ENCODE measurements at regions not wholly inside any gene's neighbourhood (a gene's known extent, or its start where the extent isn't known, plus 50 kb on each side); places are given as distances from the start of the nearest gene placed in this dataset.

- Histone ChIP-seq H3K4ac (ENCODE audit: low read depth, low read length) (no peak overlapping the region), H2BK5ac (ENCODE audit: low read depth, low read length, poor library complexity, severe bottlenecking) (no peak overlapping the region), H2AK5ac (ENCODE audit: low read depth, low read length) (no peak overlapping the region), H4K5ac (ENCODE audit: low read depth, low read length) (no peak overlapping the region; the same call in 1 of the 2 replicates), H3K27me3 (ENCODE audit: control insufficient read depth, insufficient read depth, low read length) (no peaks in the 10 kb centered on the region), H2BK15ac (ENCODE audit: low read depth, low read length) (no peak overlapping the region), H3K27ac (ENCODE audit: insufficient read depth, low read length) (no peak overlapping the region), H3K79me1 (ENCODE audit: low read depth in 1 of 2, low read length in 2 of 2) (no peaks in the 10 kb centered on the region), H4K91ac (ENCODE audit: insufficient read depth, low read depth, low read length) (no peak overlapping the region), H2AFZ (replicated peaks; ENCODE audit: low read length, poor library complexity) (no peak overlapping the region), H4K20me1 (ENCODE audit: insufficient read depth, low read length) (no peaks in the 10 kb centered on the region), H3K4me3 (ENCODE audit: insufficient read depth, low read depth, low read length) (no peak overlapping the region), H3K9ac (ENCODE audit: low read depth, low read length) (no peak overlapping the region), H3K4me2 (ENCODE audit: low read depth, low read length) (no peak overlapping the region), H3K4me1 (ENCODE audit: control insufficient read depth, insufficient read depth, low read length) (peaks cover 9% of the 10 kb centered on the region), H2BK20ac (ENCODE audit: low read depth, low read length) (no peak overlapping the region), H2AK9ac (replicated peaks; ENCODE audit: low read depth, low read length, poor library complexity) (no peak overlapping the region), H2BK120ac (ENCODE audit: low read depth, low read length) (no peak overlapping the region), H3K14ac (replicated peaks; ENCODE audit: low read depth, low read length) (no peak overlapping the region), H3K9me3 (ENCODE audit: control insufficient read depth, insufficient read depth, low read length) (no peaks in the 10 kb centered on the region), H4K8ac (ENCODE audit: low read depth in 2 of 2, low read length in 2 of 2) (no peak overlapping the region), H3K9me1 (ENCODE audit: insufficient read depth, low read length) (no peaks in the 10 kb centered on the region), H3K36me3 (ENCODE audit: control insufficient read depth, insufficient read depth, low read length) (no peaks in the 10 kb centered on the region), H3K23ac (ENCODE audit: low read depth, low read length) (no peak overlapping the region), H3K56ac (ENCODE audit: extremely low read depth, insufficient read depth, low read length) (no peak overlapping the region), H3K18ac (ENCODE audit: low read depth, low read length) (peak overlapping the region; percentile 60; the same call in 1 of the 2 replicates)
- POLR2A ChIA-PET (ENCODE audit: unreplicated experiment): no interaction called here
- ATAC-seq (ENCODE audit: low read depth) (no peak), DNase-seq (no peak)
- in situ Hi-C loops (cut with MboI; ENCODE audit: low sequenced_read_pairs): no loop called here
- BruUV-seq (replicated peaks): no TSS peak
- dilution Hi-C loops (cut with HindIII; ENCODE audit: low sequenced_read_pairs, unreplicated experiment): no loop called here
- intact Hi-C loops (cut with micrococcal nuclease): no loop called here
- CTCF ChIA-PET: interaction anchor here (1.3 kb wide), 1 partner anchor 124 kb away, joined by 4 read pairs; no protein-coding TSS in a partner anchor
- TF ChIP-seq CHD1 (IDR thresholded peaks at IDR 0.05; ENCODE audit: low read depth, low read length) (no peak), USF2 (IDR thresholded peaks at IDR 0.05; ENCODE audit: low read depth, low read length) (no peak), CEBPB (IDR thresholded peaks at IDR 0.05; ENCODE audit: low read depth, low read length) (no peak), BHLHE40 (IDR thresholded peaks at IDR 0.05; ENCODE audit: low read depth, low read length) (no peak), ELK1 (IDR thresholded peaks at IDR 0.05; ENCODE audit: borderline replicate concordance, low read depth, low read length) (no peak), RAD21 (IDR thresholded peaks at IDR 0.05; ENCODE audit: low read length) (no peak), RCOR1 (IDR thresholded peaks at IDR 0.05; ENCODE audit: insufficient replicate concordance, low read length) (no peak), MAFK (IDR thresholded peaks at IDR 0.05; ENCODE audit: low read depth, low read length) (no peak), RFX5 (IDR thresholded peaks at IDR 0.05; ENCODE audit: low read depth, low read length) (no peak)
Observed at GRCh38 chr5:145471026-145471425, 364.1 kb downstream of the PRELID2 start.

Measured in IMR-90 (cell line).